GM19467 (cell line): ENCODE measurements at regions not wholly inside any gene's neighbourhood (a gene's known extent, or its start where the extent isn't known, plus 50 kb on each side); places are given as distances from the start of the nearest gene placed in this dataset.
A peak's percentile ranks its signal among the peaks of the same experiment; 100 is the strongest.
"Not testable (repeated sequence)": the region's sequence is repeated elsewhere in the genome, so short reads cannot be mapped to it uniquely, and the experiment has no call there.

Experiments used
- ATAC-seq: cut with Tn5 transposase; IDR thresholded peaks from one replicate; pipeline ENCODE4 v1.9.1; 2021; ENCODE audit warnings: mild to moderate bottlenecking, moderate library complexity; ENCODE audit not compliant: unreplicated experiment

DNA sequence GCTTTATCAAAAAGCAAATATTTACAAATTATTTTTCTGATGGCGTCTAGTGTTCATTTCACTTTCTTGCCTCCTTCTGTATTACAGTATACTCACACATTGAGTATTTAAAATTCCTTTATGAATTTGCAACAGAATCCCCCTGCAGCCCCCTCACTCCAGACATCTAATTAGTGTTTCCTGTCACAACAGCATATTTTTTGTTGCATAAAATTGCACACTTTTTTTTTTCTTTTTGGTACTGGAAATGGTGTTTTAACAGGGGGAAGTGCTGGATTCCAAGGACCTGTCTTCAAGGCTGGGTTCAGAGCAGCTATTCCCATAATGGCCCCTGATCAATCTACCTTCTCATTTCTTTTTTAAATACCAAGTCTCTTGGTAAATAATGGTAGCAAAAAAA lies 184.3 kb upstream of the HMCN1 start:
- no peak for ATAC-seq

DNA sequence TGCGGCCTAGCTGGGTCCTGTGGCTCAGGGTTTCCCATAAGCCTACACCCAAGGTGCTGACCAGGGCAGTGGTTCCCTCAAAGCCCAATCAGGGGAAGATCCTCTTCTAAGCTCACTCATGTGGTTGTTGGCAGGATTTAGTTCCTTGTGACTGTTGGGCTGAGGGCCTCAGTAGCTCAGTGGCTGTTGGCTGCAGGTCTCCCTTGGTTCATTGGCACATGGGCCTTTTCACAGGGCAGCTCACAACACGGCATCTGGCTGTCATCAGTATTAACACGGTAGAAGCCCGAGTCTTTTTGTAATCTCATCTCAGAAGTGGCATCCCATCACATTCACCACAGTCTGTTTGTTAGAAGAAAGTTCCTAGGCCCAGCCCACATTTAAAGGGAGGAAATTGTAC lies 188.2 kb upstream of the HMCN1 start:
- ATAC-seq = no peak

DNA sequence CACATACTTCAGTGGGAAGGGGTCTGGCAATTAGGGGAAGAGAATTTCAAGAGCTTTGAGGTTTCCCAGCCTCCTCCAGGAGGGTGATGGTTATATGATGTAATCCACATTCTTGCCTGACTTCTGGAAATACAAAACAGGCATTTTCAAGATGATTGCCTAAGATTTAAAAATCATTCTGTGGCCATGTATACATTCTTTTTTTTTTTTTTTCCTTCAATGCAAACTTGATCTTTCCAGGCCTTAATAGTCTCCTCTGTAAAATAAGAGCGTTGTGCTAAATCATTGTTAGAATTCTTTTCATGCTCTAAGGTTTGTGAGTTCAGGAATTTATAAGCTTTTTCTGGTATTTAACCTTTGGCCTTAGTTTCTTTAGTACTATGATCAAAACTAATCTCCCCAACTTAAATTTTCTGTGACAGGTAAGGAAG lies 192.3 kb upstream of the HMCN1 start:
- ATAC-seq = no peak

DNA sequence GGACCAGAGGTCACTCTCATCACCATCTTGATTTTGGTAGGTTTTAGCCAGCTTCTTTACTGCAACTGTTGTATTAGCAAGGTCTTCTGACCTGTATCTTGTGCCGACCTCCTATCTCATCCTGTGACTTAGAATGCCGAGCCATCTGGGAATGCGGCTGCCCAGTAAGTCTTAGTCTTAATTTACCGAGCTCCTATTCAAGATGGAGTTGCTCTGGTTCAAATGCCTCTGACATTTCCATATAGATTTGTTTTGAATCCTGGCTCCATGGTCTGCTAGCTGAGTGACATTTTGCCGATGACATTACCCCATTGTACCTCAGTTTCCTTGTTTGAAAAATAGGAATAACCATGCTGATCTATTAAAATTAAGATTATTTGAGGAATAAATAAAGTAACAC lies 193.9 kb upstream of the HMCN1 start:
- no peak for ATAC-seq

DNA sequence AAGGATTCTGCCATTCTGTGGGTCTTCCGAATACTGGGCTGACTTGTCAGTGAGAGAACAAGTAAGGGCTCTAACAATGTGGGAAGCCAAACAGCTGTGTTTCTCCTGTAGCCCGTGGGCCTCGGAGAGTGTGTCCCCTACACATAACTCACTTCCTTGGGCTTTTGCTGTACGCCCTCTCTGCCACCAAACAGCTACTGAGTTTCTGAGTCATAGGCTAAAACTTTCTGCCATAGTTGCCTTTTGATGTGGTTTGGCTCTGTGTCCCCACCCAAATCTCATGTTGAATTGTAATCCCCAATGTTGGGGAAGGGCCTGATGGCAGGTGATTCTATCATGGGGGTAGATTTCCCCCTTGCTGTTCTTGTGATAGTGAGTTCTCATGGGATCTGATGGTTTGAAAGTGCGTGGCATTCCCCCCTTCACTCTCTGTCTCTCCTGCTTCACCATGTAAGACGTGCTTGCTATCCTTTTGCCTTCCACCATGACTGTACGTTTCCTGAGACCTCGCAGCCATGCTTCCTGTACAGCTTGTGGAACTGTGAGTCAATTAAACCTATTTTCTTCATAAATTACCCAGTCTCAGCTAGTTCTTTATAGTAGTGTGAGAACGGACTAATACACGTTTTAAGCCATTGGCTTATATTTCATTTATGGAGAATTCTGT lies 194.8 kb upstream of the HMCN1 start:
- ATAC-seq = no peak

DNA sequence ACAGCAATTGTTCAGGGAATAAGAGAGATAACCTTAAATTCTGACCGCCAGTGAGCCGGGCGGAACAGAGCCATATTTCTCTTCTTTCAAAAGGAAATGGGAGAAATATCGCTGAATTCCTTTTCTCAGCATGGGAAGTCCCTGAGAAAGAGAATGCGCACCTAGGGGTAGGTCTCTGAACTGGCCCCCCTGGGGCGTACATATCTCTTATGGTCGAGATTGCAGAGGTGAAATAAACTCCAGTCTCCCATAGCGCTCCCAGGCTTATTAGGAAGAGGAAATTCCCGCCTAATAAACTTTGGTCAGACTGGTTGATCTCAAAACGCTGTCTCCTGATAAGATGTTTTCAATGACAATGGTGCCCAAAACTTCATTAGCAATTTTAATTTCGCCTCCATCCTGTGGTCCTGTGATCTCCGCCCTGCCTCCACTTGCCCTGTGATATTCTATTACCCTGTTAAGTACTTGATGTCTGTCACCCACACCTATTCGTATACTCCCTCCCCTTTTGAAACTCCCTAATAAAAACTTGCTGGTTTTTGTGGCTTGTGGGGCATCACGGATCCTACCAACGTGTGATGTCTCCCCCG lies 195.8 kb upstream of the HMCN1 start:
- not testable (repeated sequence) for ATAC-seq

DNA sequence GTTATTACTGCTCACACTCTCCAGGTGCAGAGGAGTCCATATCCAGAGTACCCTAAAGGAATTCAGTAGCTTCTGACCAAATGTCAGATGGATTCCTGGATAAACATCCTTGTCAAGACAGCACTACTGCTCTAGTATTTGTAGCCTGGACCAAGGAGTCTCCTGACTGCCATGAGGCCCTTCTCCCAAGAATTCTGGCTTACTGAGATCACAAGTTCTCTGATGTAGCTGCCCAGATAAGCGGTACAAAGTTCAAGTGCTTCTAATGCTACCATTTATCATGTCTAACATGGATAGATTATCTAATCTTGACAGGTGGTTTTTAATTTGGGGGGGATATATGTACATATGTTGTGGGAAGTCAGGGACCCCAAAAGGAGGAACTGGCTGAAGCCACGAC lies 196.6 kb upstream of the HMCN1 start:
- ATAC-seq = no peak

GRCh38 chr1:185536165-185536920 lies 197.8 kb upstream of the HMCN1 start:
- ATAC-seq = no peak

DNA sequence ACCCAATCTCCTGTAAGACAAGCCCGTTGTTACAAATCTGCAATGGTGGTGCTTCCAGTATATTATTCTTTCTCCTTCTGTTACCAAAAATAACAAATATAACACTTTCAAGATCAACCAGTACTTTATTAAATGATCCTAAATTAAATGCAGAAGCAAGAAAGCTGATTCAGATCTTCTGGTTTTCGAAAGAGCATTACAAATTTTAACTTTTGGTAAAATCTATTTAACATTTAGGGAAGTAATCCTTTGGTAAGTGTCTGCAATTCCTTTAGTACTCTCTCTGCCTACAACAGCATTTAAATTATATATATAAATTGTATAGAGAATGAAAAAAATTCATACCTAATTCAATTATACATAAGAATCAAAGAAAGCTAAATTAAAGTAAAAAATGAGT lies 198.6 kb upstream of the HMCN1 start:
- ATAC-seq = no peak

- no peak for ATAC-seq
These were observed 199.4 kb upstream of the HMCN1 start for GRCh38 chr1:185534801-185535200.

- ATAC-seq = no peak
These were observed 200.6 kb upstream of the HMCN1 start for GRCh38 chr1:185533596-185533995.

- ATAC-seq = no peak
These were observed 201.3 kb upstream of the HMCN1 start for GRCh38 chr1:185532856-185533255.

DNA sequence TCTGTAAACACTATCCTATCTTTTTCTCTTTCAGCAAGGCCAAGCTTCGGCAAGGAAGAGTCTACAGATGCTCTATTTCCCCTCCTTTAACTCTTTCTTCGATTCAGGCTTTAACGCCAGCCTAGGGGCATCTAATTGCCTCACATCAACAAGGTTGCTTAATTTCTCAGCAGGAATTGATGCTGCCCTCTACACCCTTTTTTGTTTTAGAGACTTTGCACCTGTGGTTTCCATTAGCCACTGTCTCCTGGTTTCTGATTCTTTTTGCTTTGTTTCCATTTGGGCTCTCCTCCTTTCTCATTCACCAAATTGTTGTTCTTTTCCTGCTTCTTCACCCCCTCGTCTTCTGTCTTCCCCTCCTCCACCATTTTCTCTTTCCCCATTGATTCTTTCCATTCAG lies 202.4 kb upstream of the HMCN1 start:
- no peak for ATAC-seq

DNA sequence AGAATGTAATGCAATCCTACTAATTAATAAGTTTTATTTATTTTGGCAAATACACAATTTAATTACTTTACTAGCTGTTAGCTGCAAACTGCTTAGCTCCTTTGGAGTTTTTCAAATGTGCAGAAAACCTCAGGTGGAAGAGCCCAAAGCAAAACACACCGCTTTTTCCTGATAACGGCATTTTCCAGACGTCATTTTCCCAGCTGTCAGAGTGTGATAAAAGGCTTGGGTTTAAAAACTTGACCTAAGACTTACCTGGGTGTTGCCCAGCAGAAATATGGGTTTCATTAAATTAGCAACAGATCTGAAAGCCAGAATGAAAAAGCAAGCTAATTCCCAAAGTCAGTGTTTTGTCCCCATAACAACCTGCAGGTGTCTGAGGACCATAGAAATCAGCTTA lies 204.0 kb upstream of the HMCN1 start:
- ATAC-seq = no peak

- no peak for ATAC-seq
These were observed 204.5 kb upstream of the HMCN1 start for GRCh38 chr1:185529673-185530072.

DNA sequence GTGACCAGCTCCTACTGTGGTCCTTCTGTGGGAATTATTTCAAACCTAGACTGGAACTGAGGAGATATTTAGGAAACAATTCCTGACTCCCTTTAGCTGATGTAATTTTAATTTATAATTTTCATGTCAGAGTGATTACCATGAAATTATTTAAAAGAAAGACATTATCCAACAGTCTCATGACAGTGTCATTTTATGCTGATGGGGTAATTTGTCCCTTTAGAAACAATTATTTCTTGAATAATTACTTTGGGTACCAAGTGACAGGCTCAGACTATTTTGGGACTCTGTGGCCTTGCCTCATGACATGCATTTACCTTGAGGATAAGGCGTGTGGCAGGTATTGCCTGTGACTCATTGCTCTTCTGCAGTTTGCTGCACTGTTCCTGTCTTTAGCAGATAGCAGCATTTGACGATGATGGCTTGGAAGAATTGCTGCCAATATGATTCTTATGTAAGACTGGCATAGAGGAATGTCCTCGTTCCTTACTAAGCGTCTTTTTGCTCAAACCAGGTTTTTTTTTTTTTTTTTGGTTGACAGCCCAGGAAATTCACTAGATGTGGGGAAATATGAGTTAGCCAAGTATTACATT lies 206.0 kb upstream of the HMCN1 start:
- ATAC-seq = no peak

- peak; percentile 99 for ATAC-seq
These were observed 207.6 kb upstream of the HMCN1 start for GRCh38 chr1:185526344-185527307.

DNA sequence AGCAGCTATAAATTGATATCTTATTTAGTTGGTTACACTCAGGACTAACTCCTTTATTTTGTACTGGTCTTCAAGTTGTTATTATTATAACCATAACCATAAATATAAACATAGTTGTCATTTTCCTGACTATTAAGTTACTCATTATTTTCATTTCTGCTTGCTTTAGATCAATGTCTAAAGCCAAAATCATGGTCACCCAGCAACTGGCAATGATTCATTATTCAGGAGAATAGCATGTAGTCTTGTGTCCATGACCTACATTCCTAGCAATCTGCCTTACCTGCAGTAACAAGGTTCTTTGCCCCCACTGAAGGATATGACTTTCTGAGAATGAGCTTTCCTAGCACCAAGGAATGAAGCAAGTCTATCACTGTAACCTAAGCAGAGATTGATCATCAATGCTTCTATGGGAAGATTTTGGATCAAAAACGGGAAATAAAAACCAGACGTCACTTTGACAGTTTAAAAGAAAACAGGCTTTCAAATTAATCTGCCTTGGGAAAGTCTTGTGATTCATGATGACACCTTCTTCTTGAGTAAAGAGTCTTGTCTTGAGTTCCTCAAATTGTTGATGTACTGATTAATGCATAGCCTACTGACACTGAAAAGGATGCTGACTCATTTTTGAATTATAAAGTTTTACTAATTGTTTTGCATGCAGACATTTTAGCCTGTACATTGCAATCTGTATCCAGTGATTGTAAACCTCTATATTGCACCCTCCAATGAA lies 203.3 kb upstream of the IVNS1ABP start:
- ATAC-seq = peak; percentile 88

DNA sequence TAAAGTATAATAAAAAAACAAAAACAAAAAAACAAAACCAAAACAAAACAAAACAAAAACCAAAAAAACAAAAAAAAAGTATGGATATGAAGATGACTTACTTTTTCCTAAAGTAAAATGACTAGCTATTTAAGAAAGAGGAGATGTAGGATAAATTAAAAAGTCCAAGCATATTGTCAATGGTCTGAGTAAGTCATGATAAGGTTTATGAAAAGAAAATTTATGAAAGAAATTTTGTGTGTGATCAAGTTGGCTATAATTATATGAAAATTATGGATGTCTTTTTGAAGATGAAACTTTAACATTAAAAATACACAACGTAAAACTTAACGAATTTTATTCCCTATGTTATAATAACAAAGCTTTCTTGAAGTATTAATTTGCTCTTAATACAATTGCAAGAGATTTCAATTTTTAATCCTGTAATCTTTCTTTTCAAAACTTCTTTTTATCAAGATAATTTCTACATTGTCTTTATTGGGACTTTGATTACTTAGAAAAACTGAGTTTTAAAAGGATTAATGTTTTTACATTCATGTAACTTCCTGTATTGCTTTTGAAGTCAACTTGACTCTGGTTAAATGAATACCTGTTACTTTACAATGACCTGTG lies 200.9 kb upstream of the IVNS1ABP start:
- no peak for ATAC-seq

DNA sequence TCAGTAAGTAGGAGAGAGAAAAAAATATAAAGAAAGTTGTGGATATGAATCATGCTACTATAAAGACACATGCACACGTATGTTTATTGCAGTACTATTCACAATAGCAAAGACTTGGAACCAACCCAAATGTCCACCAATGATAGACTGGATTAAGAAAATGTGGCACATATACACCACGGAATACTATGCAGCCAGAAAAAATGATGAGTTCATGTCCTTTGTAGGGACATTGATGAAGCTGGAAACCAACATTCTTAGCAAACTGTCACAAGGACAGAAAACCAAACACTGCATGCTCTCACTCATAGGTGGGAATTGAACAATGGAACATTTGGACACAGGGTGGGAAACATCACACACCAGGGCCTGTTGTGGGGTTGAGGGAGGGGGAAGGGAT lies 200.3 kb upstream of the IVNS1ABP start:
- ATAC-seq = not testable (repeated sequence)
